Psoas muscle (tissue), 7 donors: ENCODE measurements at regions not wholly inside any gene's neighbourhood (a gene's known extent, or its start where the extent isn't known, plus 50 kb on each side); places are given as distances from the start of the nearest gene placed in this dataset.

Experiments used
- ATAC-seq, 4 donors: fragments of 200-7000 bp; cut with Tn5 transposase; one replicate each; pipeline ENCODE4 v1.9.1; 2020; ENCODE audit warnings: moderate library complexity in 3 of 4, mild to moderate bottlenecking in 2 of 4
- DNase-seq, 2 donors: peaks; one replicate each; pipeline ENCODE4 v3.0.0-alpha.2; 2020
- H3K27ac ChIP-seq: fragments of 200-600 bp; one replicate; pipeline ENCODE4 v1.8.0; 2022
- H3K27me3 ChIP-seq, 3 donors: fragments of 200-600 bp in 1 of 3; one replicate each; pipeline versions ENCODE4 v1.6.1 to v1.8.0; 2013 to 2022; ENCODE audit warnings: low read length in 2 of 3, mild to moderate bottlenecking in 2 of 3, moderate library complexity in 1 of 3; ENCODE audit not compliant: insufficient read depth in 3 of 3
- H3K36me3 ChIP-seq, 2 donors: fragments of 200-600 bp in 1 of 2; one replicate each; pipeline versions ENCODE4 v1.6.1 to v1.8.0; 2013 to 2022; ENCODE audit warnings: low read depth in 1 of 2, mild to moderate bottlenecking in 1 of 2, moderate library complexity in 1 of 2; ENCODE audit not compliant: insufficient read depth in 1 of 2
- H3K4me1 ChIP-seq: fragments of 200-600 bp; one replicate; pipeline ENCODE4 v1.8.0; 2022
- H3K4me3 ChIP-seq: fragments of 200-600 bp; one replicate; pipeline ENCODE4 v1.8.0; 2022; ENCODE audit warnings: mild to moderate bottlenecking
- H3K9me3 ChIP-seq: fragments of 200-600 bp; one replicate; pipeline ENCODE4 v1.8.0; 2022
- WGBS, 3 donors: extraction: QIAGEN DNeasy Blood & Tissue Kit; methylation state at CpG; one replicate each; pipeline versions ENCODE4 v1.1.6 to v1.1.7; 2013; 5-methylcytosine and 5-hydroxymethylcytosine counted together
- intact Hi-C, 2 donors: fragments of 100-400 bp; cut with DNase I; formaldehyde crosslinking; loops; one replicate each; pipeline versions ENCODE4 v1.11.0 to v1.14.2; 2022
- TF ChIP-seq, protein P1 (sequence below): fragments of 200-600 bp; IDR thresholded peaks from one replicate; pipeline ENCODE4 v1.8.0; 2022; ENCODE audit warnings: antibody characterized with exemption
- donor health status: healthy with polysubstance abuse.
- donor health status: DM: no; HTN: no; CAD: no; lungs with moderate emphysema.
- donor health status: Bipolar disorder and iron deficiency.
- donor health status: healthy.
- donor health status: DM: yes; HTN: yes; CAD: no.
- donor health status: DM: no; HTN: no; CAD: no.
- donor health status: DM: yes; HTN: yes; CAD: no.

- 77 to 90% (median 83%) methylated on average over 6 of the region's 6 CpGs for WGBS, 3 donors
- intact Hi-C loops, result no loop called here
- H3K36me3 ChIP-seq, result no peaks in the 10 kb centered on the region
- TF ChIP-seq, protein P1, sequence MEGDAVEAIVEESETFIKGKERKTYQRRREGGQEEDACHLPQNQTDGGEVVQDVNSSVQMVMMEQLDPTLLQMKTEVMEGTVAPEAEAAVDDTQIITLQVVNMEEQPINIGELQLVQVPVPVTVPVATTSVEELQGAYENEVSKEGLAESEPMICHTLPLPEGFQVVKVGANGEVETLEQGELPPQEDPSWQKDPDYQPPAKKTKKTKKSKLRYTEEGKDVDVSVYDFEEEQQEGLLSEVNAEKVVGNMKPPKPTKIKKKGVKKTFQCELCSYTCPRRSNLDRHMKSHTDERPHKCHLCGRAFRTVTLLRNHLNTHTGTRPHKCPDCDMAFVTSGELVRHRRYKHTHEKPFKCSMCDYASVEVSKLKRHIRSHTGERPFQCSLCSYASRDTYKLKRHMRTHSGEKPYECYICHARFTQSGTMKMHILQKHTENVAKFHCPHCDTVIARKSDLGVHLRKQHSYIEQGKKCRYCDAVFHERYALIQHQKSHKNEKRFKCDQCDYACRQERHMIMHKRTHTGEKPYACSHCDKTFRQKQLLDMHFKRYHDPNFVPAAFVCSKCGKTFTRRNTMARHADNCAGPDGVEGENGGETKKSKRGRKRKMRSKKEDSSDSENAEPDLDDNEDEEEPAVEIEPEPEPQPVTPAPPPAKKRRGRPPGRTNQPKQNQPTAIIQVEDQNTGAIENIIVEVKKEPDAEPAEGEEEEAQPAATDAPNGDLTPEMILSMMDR, result no peak
- H3K9me3 ChIP-seq, result no peaks in the 10 kb centered on the region
- H3K4me1 ChIP-seq, result no peaks in the 10 kb centered on the region
- H3K4me3 ChIP-seq, result no peak overlapping the region
- ATAC-seq, result no peak
- H3K27ac ChIP-seq, result no peak overlapping the region
- DNase-seq, result no peak
- H3K27me3 ChIP-seq, result no peaks in the 10 kb centered on the region
These were observed 1522.9 kb downstream of the PCDH18 start for GRCh38 chr4:136009258-136009832.

DNA sequence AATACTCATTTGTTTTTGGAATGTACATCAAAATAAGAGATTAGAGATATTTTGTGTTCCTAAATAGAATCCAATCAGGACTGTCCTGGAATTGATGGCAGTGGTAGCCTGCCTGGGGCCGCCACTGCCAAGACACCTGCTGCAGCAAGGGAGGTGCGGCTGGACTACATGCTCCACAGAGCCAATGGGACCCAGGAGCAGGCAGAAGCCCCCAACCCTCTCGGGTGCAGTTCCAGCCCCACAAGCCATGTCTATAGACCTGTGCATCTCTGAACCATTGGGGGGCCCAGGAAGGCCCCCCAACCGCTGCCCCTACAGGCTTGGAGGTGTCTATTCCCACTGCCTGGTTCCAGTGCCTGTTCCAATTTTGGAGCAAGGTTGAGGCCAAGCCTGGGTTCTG lies 1524.3 kb downstream of the PCDH18 start:
- Histone ChIP-seq H3K9me3 (no peaks in the 10 kb centered on the region), H3K36me3 (no peaks in the 10 kb centered on the region), H3K4me3 (no peak overlapping the region), H3K27me3 (no peaks in the 10 kb centered on the region), H3K4me1 (no peaks in the 10 kb centered on the region), H3K27ac (no peak overlapping the region)
- DNase-seq (no peak), ATAC-seq (no peak)
- TF ChIP-seq, protein P1, result no peak
- intact Hi-C loops, result no loop called here
- WGBS, 3 donors, result 63 to 86% (median 72%) methylated on average over 4 of the region's 4 CpGs

- no peaks in the 10 kb centered on the region for H3K4me1 ChIP-seq
- DNase-seq, result no peak
- H3K36me3 ChIP-seq, result no peaks in the 10 kb centered on the region
- TF ChIP-seq, protein P1, result no peak
- no peak overlapping the region for H3K4me3 ChIP-seq
- no peak overlapping the region for H3K27ac ChIP-seq
- intact Hi-C loops, result no loop called here
- ATAC-seq, result no peak
- 97 to 100% (median 100%) methylated on average over 1 of the region's 1 CpG for WGBS, 3 donors
- no peaks in the 10 kb centered on the region for H3K9me3 ChIP-seq
- H3K27me3 ChIP-seq, result no peaks in the 10 kb centered on the region
These were observed 1530.0 kb downstream of the PCDH18 start for GRCh38 chr4:136002316-136002715.

DNA sequence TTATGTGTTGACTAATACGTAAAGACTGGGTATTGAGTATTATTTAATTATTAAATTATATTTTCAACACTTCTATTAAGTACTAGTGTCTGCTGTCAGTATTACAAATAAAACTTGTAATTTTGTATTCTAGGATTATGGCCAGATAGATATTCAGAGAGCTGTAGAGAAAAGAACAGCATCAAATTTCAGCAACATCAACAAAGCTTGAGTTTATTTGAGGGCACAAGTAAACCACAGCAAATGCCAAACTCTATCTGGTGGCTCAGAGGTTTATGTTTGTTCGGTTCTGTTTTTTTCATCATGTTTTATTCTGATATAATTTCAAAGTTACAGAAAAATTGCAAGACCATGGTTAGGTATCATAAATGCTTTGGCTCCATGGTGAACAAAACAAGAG lies 1530.5 kb downstream of the PCDH18 start:
- ATAC-seq (no peak), DNase-seq (no peak)
- no peaks in the 10 kb centered on the region for H3K27me3 ChIP-seq
- no peaks in the 10 kb centered on the region for H3K9me3 ChIP-seq
- WGBS, 3 donors, result 59 to 70% (median 62%) methylated on average over 2 of the region's 2 CpGs
- H3K4me1 ChIP-seq, result no peaks in the 10 kb centered on the region
- TF ChIP-seq, protein P1, result no peak
- H3K4me3 ChIP-seq, result no peak overlapping the region
- no peaks in the 10 kb centered on the region for H3K36me3 ChIP-seq
- intact Hi-C loops, result no loop called here
- no peak overlapping the region for H3K27ac ChIP-seq

GRCh38 chr4:136000246-136000645 lies 1532.0 kb downstream of the PCDH18 start:
- TF ChIP-seq, protein P1, result no peak
- intact Hi-C loops, result no loop called here
- no peaks in the 10 kb centered on the region for H3K9me3 ChIP-seq
- H3K36me3 ChIP-seq, result no peaks in the 10 kb centered on the region
- DNase-seq (no peak), ATAC-seq (no peak)
- no peaks in the 10 kb centered on the region for H3K4me1 ChIP-seq
- H3K4me3 ChIP-seq, result no peak overlapping the region
- WGBS, 3 donors, result 58 to 79% (median 67%) methylated on average over 1 of the region's 1 CpG
- no peak overlapping the region for H3K27ac ChIP-seq
- H3K27me3 ChIP-seq, result no peaks in the 10 kb centered on the region
